Trophoblast cell (in vitro differentiated cells and primary cell): ENCODE measurements at regions not wholly inside any gene's neighbourhood (a gene's known extent, or its start where the extent isn't known, plus 50 kb on each side); places are given as distances from the start of the nearest gene placed in this dataset.

Experiments
- DNase-seq, 2 donors: peaks; one replicate each; pipeline ENCODE4 v3.0.0-alpha.2; 2016
- H2AFZ ChIP-seq: 2 replicates; pipeline ENCODE4 v1.6.1; 2013; ENCODE audit warnings: low read length, moderate library complexity, mild to moderate bottlenecking; ENCODE audit not compliant: insufficient read depth, poor library complexity
- H2AK5ac ChIP-seq: 2 replicates; pipeline ENCODE4 v1.6.1; 2013; ENCODE audit warnings: mild to moderate bottlenecking, low read length
- H2BK120ac ChIP-seq: 2 replicates; pipeline ENCODE4 v1.6.1; 2013; ENCODE audit warnings: low read length, mild to moderate bottlenecking, moderate library complexity; ENCODE audit not compliant: insufficient read depth, poor library complexity
- H2BK12ac ChIP-seq: 2 replicates; pipeline ENCODE4 v1.6.1; 2013; ENCODE audit warnings: mild to moderate bottlenecking, low read length, moderate library complexity
- H2BK5ac ChIP-seq: 2 replicates; pipeline ENCODE4 v1.6.1; 2013; ENCODE audit warnings: low read length, low read depth, moderate library complexity, mild to moderate bottlenecking; ENCODE audit not compliant: poor library complexity
- H3K14ac ChIP-seq: 2 replicates; pipeline ENCODE4 v1.6.1; 2013; ENCODE audit warnings: mild to moderate bottlenecking, low read length
- H3K18ac ChIP-seq: 2 replicates; pipeline ENCODE4 v1.6.1; 2013; ENCODE audit warnings: mild to moderate bottlenecking, low read length
- H3K23ac ChIP-seq: 2 replicates; pipeline ENCODE4 v1.6.1; 2013; ENCODE audit warnings: low read length
- H3K27ac ChIP-seq: 2 replicates; pipeline ENCODE4 v1.5.1; 2013; ENCODE audit warnings: low read depth, mild to moderate bottlenecking, inconsistent platforms, low read length, moderate library complexity
- H3K27me3 ChIP-seq: 2 replicates; pipeline ENCODE4 v1.6.1; 2013; ENCODE audit warnings: inconsistent platforms, mild to moderate bottlenecking, low read length, moderate library complexity; ENCODE audit not compliant: insufficient read depth
- H3K36me3 ChIP-seq, 2 experiments: 1 replicate in 1 of 2; 2 replicates in 1 of 2; pipeline ENCODE4 v1.6.1; 2013; ENCODE audit warnings: low read length in 2 of 2, mild to moderate bottlenecking in 2 of 2, moderate library complexity in 1 of 2; ENCODE audit not compliant: insufficient read depth in 2 of 2, control insufficient read depth in 1 of 2
- H3K4ac ChIP-seq: 2 replicates; pipeline ENCODE4 v1.6.1; 2013; ENCODE audit warnings: low read depth, mild to moderate bottlenecking, low read length, moderate library complexity
- H3K4me1 ChIP-seq, 2 experiments: 1 replicate in 1 of 2; 2 replicates in 1 of 2; pipeline ENCODE4 v1.6.1; 2013; ENCODE audit warnings: low read length in 2 of 2, mild to moderate bottlenecking in 2 of 2, moderate library complexity in 1 of 2; ENCODE audit not compliant: insufficient read depth in 2 of 2, control insufficient read depth in 1 of 2
- H3K4me2 ChIP-seq: 2 replicates; pipeline ENCODE4 v1.6.1; 2013; ENCODE audit warnings: inconsistent platforms, mild to moderate bottlenecking, low read length, moderate library complexity
- H3K4me3 ChIP-seq: 2 replicates; pipeline ENCODE4 v1.5.1; 2013; ENCODE audit warnings: mild to moderate bottlenecking, low read depth, low read length, inconsistent platforms
- H3K79me1 ChIP-seq: one replicate; pipeline ENCODE4 v1.6.1; 2013; ENCODE audit warnings: low read length
- H3K79me2 ChIP-seq: 2 replicates; pipeline ENCODE4 v1.6.1; 2013; ENCODE audit warnings: low read length, mild to moderate bottlenecking; ENCODE audit not compliant: control insufficient read depth, insufficient read depth, poor library complexity
- H3K9ac ChIP-seq: 2 replicates; pipeline ENCODE4 v1.6.1; 2013; ENCODE audit warnings: mild to moderate bottlenecking, low read length
- H3K9me3 ChIP-seq: 2 replicates; pipeline ENCODE4 v1.6.1; 2013; ENCODE audit warnings: low read depth, mild to moderate bottlenecking, control low read depth, inconsistent platforms, low read length; ENCODE audit not compliant: insufficient read depth
- H4K12ac ChIP-seq: 2 replicates; pipeline ENCODE4 v1.6.1; 2013; ENCODE audit warnings: low read depth, mild to moderate bottlenecking, low read length, moderate library complexity
- H4K8ac ChIP-seq: 2 replicates; pipeline ENCODE4 v1.6.1; 2013; ENCODE audit warnings: low read depth, mild to moderate bottlenecking, low read length, moderate library complexity
- H4K91ac ChIP-seq: one replicate; pipeline ENCODE4 v1.6.1; 2013; ENCODE audit warnings: low read depth, mild to moderate bottlenecking, low read length, moderate library complexity
- WGBS: extraction: QIAGEN DNeasy Blood & Tissue Kit; methylation state at CpG from one replicate; pipeline ENCODE4 v1.1.7; 2013; ENCODE audit warnings: missing lambda C conversion rate; ENCODE audit not compliant: insufficient read length, insufficient coverage; ENCODE audit errors: extremely low coverage; 5-methylcytosine and 5-hydroxymethylcytosine counted together

DNA sequence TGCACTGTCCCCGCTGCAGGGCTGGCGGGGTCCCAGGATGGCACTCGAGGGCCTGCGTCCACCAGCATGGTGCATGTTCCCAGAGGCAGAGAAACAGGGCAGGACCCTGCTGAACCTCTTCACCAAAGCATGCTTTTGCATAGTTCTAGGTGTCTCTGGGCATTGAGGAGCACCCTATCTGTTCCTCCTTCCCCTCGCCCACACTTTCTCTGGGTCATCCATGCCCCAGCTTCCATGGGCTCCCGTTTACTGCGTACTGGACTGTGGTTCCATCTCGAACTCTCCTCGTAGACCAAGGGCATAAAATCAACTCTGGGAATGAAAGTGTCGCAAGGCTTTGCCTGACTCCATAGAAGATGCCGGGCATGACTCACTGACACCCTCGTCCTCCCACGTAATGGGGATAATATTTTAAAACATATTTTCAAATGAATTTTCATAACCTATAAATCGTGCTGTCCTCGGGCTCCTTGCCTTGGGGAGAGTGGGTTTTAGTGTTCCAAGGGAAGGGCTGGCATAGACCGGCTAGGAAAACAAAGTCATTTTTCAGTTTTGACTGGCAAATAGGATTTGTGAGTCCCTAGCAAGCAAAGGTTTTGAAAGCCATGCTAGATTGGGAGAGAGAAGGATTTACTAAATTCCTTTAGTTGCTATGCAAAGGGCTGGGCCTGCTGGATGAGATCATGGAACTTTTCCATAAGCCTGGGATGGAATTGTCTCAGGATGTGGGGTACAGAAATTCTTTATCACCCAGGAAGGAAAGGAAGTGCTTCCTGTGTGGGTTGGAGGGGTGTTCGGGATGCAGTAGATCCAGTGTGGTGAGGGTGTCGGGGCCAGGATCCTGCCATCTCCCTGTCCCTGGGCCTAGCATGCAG is 498.7 kb upstream of the MKI67 start:
- H2BK12ac ChIP-seq: peak overlapping the region; percentile 19
- no peak overlapping the region for H3K4me3 ChIP-seq
- no peaks in the 10 kb centered on the region for H3K27me3 ChIP-seq
- H2AFZ ChIP-seq: no peak overlapping the region
- H3K18ac ChIP-seq: no peak overlapping the region
- H3K9me3 ChIP-seq: no peaks in the 10 kb centered on the region
- DNase-seq: peak; percentile 18 to 71
- H3K23ac ChIP-seq: no peak overlapping the region
- peak overlapping the region; percentile 53 for H4K91ac ChIP-seq
- H3K27ac ChIP-seq: no peak overlapping the region
- H3K79me1 ChIP-seq: peaks cover 10% of the 10 kb centered on the region
- no peak overlapping the region for H4K12ac ChIP-seq
- H3K4me1 ChIP-seq: peaks cover 8 to 14% of the 10 kb centered on the region in 2 experiments
- WGBS: no CpG with 5 or more reads among the region's 18 CpGs
- H3K9ac ChIP-seq: no peak overlapping the region
- H3K79me2 ChIP-seq: no peaks in the 10 kb centered on the region
- H3K14ac ChIP-seq: peak overlapping the region; percentile 19
- no peak overlapping the region for H3K4ac ChIP-seq
- no peak overlapping the region for H3K4me2 ChIP-seq
- H2BK5ac ChIP-seq: no peak overlapping the region
- H2AK5ac ChIP-seq: peak overlapping the region; percentile 9
- peak overlapping the region; percentile 5 for H4K8ac ChIP-seq
- H3K36me3 ChIP-seq: no peaks in the 10 kb centered on the region
- peak overlapping the region; percentile 21 for H2BK120ac ChIP-seq

- WGBS: no CpG with 5 or more reads among the region's 7 CpGs
- Histone ChIP-seq H3K4me2 (no peak overlapping the region), H4K8ac (no peak overlapping the region), H2AK5ac (peak overlapping the region; percentile 7), H3K4me1 (peaks cover 10 to 16% of the 10 kb centered on the region in 2 experiments), H3K9me3 (no peaks in the 10 kb centered on the region), H3K27ac (no peak overlapping the region), H2AFZ (no peak overlapping the region), H2BK5ac (no peak overlapping the region), H4K91ac (peak overlapping the region; percentile 42), H3K4ac (no peak overlapping the region), H3K79me2 (peaks cover 1% of the 10 kb centered on the region), H3K14ac (peak overlapping the region; percentile 12), H3K79me1 (peaks cover 12% of the 10 kb centered on the region), H2BK120ac (peak overlapping the region; percentile 8), H3K36me3 (no peaks in the 10 kb centered on the region), H2BK12ac (peak overlapping the region; percentile 37), H3K9ac (no peak overlapping the region), H3K18ac (no peak overlapping the region), H4K12ac (no peak overlapping the region), H3K4me3 (no peak overlapping the region), H3K27me3 (no peaks in the 10 kb centered on the region), H3K23ac (no peak overlapping the region)
- no peak for DNase-seq
Measured at GRCh38 chr10:128625926-128626325, 499.7 kb upstream of the MKI67 start.

GRCh38 chr10:128626397-128627000 is 500.3 kb upstream of the MKI67 start:
- Histone ChIP-seq H2BK5ac (no peak overlapping the region), H3K9me3 (no peaks in the 10 kb centered on the region), H3K4ac (no peak overlapping the region), H3K4me2 (no peak overlapping the region), H4K91ac (peak overlapping the region; percentile 42), H3K4me1 (peaks cover 10 to 16% of the 10 kb centered on the region in 2 experiments), H3K4me3 (no peak overlapping the region), H4K12ac (no peak overlapping the region), H3K9ac (no peak overlapping the region), H3K27me3 (no peaks in the 10 kb centered on the region), H3K36me3 (no peaks in the 10 kb centered on the region), H3K18ac (no peak overlapping the region), H3K79me1 (peaks cover 12% of the 10 kb centered on the region), H3K79me2 (peaks cover 1% of the 10 kb centered on the region), H3K23ac (no peak overlapping the region), H2BK120ac (peak overlapping the region; percentile 8), H3K27ac (no peak overlapping the region), H3K14ac (peak overlapping the region; percentile 12), H2AK5ac (peak overlapping the region; percentile 7), H4K8ac (peak overlapping the region; percentile 36), H2BK12ac (peak overlapping the region; percentile 37), H2AFZ (no peak overlapping the region)
- WGBS: no CpG with 5 or more reads among the region's 6 CpGs
- no peak for DNase-seq

DNA sequence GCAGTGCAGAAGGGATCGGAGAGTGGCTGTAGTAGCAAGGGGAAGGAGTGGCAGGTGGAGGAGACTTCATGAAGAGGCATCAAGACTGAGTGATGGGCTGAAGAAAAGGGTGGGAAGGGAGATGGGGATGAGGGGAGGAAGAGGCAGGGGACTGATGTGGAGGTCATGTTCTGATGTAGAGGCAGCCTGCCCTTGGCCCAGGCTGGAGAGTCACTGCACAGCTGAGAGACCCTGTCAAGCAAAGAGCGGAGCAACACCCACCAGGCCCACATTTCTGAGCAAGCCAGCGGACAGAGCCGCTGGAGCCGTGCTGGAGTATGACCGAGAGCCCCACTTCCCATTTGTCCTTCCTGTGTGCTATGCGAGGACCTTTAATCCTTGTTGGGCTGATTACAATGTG is 501.6 kb upstream of the MKI67 start:
- H2AFZ ChIP-seq: no peak overlapping the region
- no peak overlapping the region for H4K12ac ChIP-seq
- H3K79me2 ChIP-seq: peaks cover 1% of the 10 kb centered on the region
- peak overlapping the region; percentile 50 for H3K14ac ChIP-seq
- peaks cover 10 to 16% of the 10 kb centered on the region in 2 experiments for H3K4me1 ChIP-seq
- H3K27ac ChIP-seq: no peak overlapping the region
- peak overlapping the region; percentile 21 for H3K4ac ChIP-seq
- peak overlapping the region; percentile 53 for H4K91ac ChIP-seq
- no peak overlapping the region for H4K8ac ChIP-seq
- peak overlapping the region; percentile 86 for H2BK12ac ChIP-seq
- H3K27me3 ChIP-seq: no peaks in the 10 kb centered on the region
- peaks cover 12% of the 10 kb centered on the region for H3K79me1 ChIP-seq
- H3K4me3 ChIP-seq: no peak overlapping the region
- H3K9me3 ChIP-seq: no peaks in the 10 kb centered on the region
- H2BK5ac ChIP-seq: no peak overlapping the region
- no peak overlapping the region for H3K9ac ChIP-seq
- H3K23ac ChIP-seq: no peak overlapping the region
- peak overlapping the region; percentile 82 for H2BK120ac ChIP-seq
- H3K36me3 ChIP-seq: no peaks in the 10 kb centered on the region
- peak overlapping the region; percentile 75 for H2AK5ac ChIP-seq
- H3K4me2 ChIP-seq: no peak overlapping the region
- peak overlapping the region; percentile 58 for H3K18ac ChIP-seq
- DNase-seq: no peak
- no CpG with 5 or more reads among the region's 7 CpGs for WGBS
